ENCODE measurements at regions not wholly inside any gene's neighbourhood (a gene's known extent, or its start where the extent isn't known, plus 50 kb on each side); places are given as distances from the start of the nearest gene placed in this dataset.

DNA sequence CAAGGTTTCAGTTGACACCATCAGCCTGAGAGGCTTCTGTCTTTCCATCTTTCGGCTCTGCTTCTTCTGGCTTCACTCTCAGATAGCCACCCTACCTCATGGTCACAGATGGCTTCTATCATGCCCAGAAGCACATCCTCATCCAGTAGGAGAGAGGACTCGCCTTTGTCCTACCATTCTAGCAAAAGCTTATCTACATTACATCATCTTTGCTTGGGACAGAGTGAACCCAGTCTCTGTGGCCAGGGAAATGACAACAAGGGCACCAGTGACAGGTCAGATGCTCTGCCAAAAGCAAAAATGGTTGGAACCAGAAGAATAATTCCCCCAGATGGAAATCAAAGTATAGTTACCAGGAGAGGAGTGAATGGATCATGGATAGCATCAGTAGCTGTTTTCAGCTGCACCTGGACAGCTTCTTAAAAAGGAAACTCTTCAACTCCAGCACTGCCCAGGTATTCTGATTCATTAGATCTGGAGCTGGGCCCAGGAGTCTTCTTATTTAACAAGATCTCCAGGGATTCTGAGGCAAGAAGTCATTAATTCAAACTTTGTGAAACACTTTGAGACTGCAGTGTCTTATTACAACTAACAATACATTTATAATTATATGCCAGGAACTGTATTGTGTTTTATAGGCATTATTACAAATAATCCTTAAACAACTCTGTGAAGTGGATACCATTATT lies 257.7 kb upstream of the UBE2E3 start:
- CTCF ChIA-PET, result no interaction called here
- no peak for DNase-seq
- Histone ChIP-seq H2AFZ (ENCODE audit: low read depth) (no peak overlapping the region), H3K9me2 (no peaks in the 10 kb centered on the region), H3K9me3 (no peaks in the 10 kb centered on the region), H3K36me3 (replicated peaks in 1 of 2; ENCODE audit: control insufficient read depth in 1 of 2, insufficient read depth in 2 of 2, low read length in 1 of 2) (no peaks in the 10 kb centered on the region), H3F3A (replicated peaks; ENCODE audit: insufficient read depth) (peaks cover 4% of the 10 kb centered on the region), H3K79me2 (ENCODE audit: insufficient read depth) (no peaks in the 10 kb centered on the region), H3K9ac (no peak overlapping the region), H4K20me1 (ENCODE audit: insufficient read depth) (no peaks in the 10 kb centered on the region), H3K4me1 (ENCODE audit: control insufficient read depth in 1 of 2, insufficient read depth in 2 of 2, low read depth in 1 of 2, low read length in 1 of 2) (peaks cover 2 to 12% of the 10 kb centered on the region in 2 experiments; a peak in 2 of 4 replicates), H3K27me3 (ENCODE audit: insufficient read depth) (no peaks in the 10 kb centered on the region), H3K27ac (ENCODE audit: low read depth in 2 of 2, low read length in 1 of 2) (no peak overlapping the region), H3K4me3 (ENCODE audit: low read depth in 2 of 2, low read length in 1 of 2) (no peak overlapping the region), H3K4me2 (no peak overlapping the region)
- no peak for TF ChIP-seq GABPA (IDR thresholded peaks at IDR 0.05; ENCODE audit: low read depth)
- TF ChIP-seq, protein P1, sequence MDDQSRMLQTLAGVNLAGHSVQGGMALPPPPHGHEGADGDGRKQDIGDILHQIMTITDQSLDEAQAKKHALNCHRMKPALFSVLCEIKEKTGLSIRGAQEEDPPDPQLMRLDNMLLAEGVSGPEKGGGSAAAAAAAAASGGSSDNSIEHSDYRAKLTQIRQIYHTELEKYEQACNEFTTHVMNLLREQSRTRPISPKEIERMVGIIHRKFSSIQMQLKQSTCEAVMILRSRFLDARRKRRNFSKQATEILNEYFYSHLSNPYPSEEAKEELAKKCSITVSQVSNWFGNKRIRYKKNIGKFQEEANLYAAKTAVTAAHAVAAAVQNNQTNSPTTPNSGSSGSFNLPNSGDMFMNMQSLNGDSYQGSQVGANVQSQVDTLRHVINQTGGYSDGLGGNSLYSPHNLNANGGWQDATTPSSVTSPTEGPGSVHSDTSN (IDR thresholded peaks at IDR 0.05), result peak; percentile 15; the same call in 1 of the 2 replicates
- TF ChIP-seq, protein P2, sequence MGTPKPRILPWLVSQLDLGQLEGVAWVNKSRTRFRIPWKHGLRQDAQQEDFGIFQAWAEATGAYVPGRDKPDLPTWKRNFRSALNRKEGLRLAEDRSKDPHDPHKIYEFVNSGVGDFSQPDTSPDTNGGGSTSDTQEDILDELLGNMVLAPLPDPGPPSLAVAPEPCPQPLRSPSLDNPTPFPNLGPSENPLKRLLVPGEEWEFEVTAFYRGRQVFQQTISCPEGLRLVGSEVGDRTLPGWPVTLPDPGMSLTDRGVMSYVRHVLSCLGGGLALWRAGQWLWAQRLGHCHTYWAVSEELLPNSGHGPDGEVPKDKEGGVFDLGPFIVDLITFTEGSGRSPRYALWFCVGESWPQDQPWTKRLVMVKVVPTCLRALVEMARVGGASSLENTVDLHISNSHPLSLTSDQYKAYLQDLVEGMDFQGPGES (IDR thresholded peaks at IDR 0.05; ENCODE audit: low read depth, low read length), result no peak
- TF ChIP-seq TCF12 (IDR thresholded peaks at IDR 0.05), result peak; percentile 58
- POLR2A ChIA-PET, result no interaction called here
- WGBS (ENCODE audit: low lambda C conversion rate), result 100% methylated on average over 2 of the region's 2 CpGs

DNA sequence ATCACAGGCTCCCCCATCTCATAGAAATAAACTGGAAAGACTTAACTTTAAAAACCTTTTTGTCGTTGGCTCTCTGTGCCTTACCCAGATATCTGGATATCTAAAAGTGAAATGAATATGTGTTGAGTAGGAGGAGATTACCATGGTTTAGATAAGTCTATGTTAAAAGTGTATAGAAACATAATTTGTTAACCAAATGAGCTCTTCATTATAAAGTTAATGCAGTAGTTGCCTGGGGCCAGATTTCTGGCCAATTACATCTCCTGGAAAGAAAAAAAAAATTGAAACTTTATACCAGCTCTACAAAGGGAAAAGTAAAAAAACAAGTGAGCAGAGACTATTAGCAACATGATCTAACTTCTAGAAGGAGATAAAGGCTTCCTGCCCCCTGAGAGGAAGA lies 259.6 kb upstream of the UBE2E3 start:
- ChIA-PET CTCF (no interaction called here), POLR2A (no interaction called here)
- H3K4me2 ChIP-seq, result no peak overlapping the region
- DNase-seq, result no peak
- H3K9ac ChIP-seq, result no peak overlapping the region
- peaks cover 2 to 12% of the 10 kb centered on the region in 2 experiments; a peak in 2 of 4 replicates for H3K4me1 ChIP-seq (ENCODE audit: control insufficient read depth in 1 of 2, insufficient read depth in 2 of 2, low read depth in 1 of 2, low read length in 1 of 2)
- no peaks in the 10 kb centered on the region for H3K79me2 ChIP-seq (ENCODE audit: insufficient read depth)
- no peak overlapping the region for H2AFZ ChIP-seq (ENCODE audit: low read depth)
- H3F3A ChIP-seq (replicated peaks; ENCODE audit: insufficient read depth), result peaks cover 4% of the 10 kb centered on the region
- H3K27me3 ChIP-seq (ENCODE audit: insufficient read depth), result no peaks in the 10 kb centered on the region
- no peaks in the 10 kb centered on the region for H3K36me3 ChIP-seq (replicated peaks in 1 of 2; ENCODE audit: control insufficient read depth in 1 of 2, insufficient read depth in 2 of 2, low read length in 1 of 2)
- no peaks in the 10 kb centered on the region for H4K20me1 ChIP-seq (ENCODE audit: insufficient read depth)
- 21% methylated on average over 1 of the region's 1 CpG for WGBS (ENCODE audit: low lambda C conversion rate)
- H3K4me3 ChIP-seq (ENCODE audit: low read depth in 2 of 2, low read length in 1 of 2), result no peak overlapping the region
- H3K27ac ChIP-seq (ENCODE audit: low read depth in 2 of 2, low read length in 1 of 2), result no peak overlapping the region
- H3K9me3 ChIP-seq, result no peaks in the 10 kb centered on the region
- H3K9me2 ChIP-seq, result no peaks in the 10 kb centered on the region
- TF ChIP-seq RCOR1 (IDR thresholded peaks at IDR 0.05; ENCODE audit: low read length) (no peak), GATA2 (CRISPR knock-in tag; IDR thresholded peaks at IDR 0.05) (no peak), NFIC (IDR thresholded peaks at IDR 0.05; ENCODE audit: borderline replicate concordance) (no peak), EP300 (IDR thresholded peaks at IDR 0.05; ENCODE audit: borderline replicate concordance in 1 of 2, low read depth in 1 of 2, low read length in 1 of 2) (no peak), TCF12 (IDR thresholded peaks at IDR 0.05) (no peak), SIN3A (IDR thresholded peaks at IDR 0.05; ENCODE audit: borderline replicate concordance, low read depth, low read length) (no peak), TEAD4 (IDR thresholded peaks at IDR 0.05; ENCODE audit: borderline replicate concordance, insufficient read depth) (no peak), YY1 (IDR thresholded peaks at IDR 0.05; ENCODE audit: low read depth) (no peak), MXI1 (IDR thresholded peaks at IDR 0.05; ENCODE audit: low read depth, low read length) (no peak), FOSL2 (IDR thresholded peaks at IDR 0.05; ENCODE audit: borderline replicate concordance, low read depth) (no peak), POLR2AphosphoS5 (IDR thresholded peaks at IDR 0.05; ENCODE audit: low read depth, low read length) (no peak)
- TF ChIP-seq, protein P3, sequence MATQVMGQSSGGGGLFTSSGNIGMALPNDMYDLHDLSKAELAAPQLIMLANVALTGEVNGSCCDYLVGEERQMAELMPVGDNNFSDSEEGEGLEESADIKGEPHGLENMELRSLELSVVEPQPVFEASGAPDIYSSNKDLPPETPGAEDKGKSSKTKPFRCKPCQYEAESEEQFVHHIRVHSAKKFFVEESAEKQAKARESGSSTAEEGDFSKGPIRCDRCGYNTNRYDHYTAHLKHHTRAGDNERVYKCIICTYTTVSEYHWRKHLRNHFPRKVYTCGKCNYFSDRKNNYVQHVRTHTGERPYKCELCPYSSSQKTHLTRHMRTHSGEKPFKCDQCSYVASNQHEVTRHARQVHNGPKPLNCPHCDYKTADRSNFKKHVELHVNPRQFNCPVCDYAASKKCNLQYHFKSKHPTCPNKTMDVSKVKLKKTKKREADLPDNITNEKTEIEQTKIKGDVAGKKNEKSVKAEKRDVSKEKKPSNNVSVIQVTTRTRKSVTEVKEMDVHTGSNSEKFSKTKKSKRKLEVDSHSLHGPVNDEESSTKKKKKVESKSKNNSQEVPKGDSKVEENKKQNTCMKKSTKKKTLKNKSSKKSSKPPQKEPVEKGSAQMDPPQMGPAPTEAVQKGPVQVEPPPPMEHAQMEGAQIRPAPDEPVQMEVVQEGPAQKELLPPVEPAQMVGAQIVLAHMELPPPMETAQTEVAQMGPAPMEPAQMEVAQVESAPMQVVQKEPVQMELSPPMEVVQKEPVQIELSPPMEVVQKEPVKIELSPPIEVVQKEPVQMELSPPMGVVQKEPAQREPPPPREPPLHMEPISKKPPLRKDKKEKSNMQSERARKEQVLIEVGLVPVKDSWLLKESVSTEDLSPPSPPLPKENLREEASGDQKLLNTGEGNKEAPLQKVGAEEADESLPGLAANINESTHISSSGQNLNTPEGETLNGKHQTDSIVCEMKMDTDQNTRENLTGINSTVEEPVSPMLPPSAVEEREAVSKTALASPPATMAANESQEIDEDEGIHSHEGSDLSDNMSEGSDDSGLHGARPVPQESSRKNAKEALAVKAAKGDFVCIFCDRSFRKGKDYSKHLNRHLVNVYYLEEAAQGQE (IDR thresholded peaks at IDR 0.05; ENCODE audit: low read depth, low read length), result no peak
- TF ChIP-seq, protein P4, sequence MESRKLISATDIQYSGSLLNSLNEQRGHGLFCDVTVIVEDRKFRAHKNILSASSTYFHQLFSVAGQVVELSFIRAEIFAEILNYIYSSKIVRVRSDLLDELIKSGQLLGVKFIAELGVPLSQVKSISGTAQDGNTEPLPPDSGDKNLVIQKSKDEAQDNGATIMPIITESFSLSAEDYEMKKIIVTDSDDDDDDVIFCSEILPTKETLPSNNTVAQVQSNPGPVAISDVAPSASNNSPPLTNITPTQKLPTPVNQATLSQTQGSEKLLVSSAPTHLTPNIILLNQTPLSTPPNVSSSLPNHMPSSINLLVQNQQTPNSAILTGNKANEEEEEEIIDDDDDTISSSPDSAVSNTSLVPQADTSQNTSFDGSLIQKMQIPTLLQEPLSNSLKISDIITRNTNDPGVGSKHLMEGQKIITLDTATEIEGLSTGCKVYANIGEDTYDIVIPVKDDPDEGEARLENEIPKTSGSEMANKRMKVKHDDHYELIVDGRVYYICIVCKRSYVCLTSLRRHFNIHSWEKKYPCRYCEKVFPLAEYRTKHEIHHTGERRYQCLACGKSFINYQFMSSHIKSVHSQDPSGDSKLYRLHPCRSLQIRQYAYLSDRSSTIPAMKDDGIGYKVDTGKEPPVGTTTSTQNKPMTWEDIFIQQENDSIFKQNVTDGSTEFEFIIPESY (IDR thresholded peaks at IDR 0.05; ENCODE audit: borderline replicate concordance, low read depth), result no peak
- TF ChIP-seq, protein P5, sequence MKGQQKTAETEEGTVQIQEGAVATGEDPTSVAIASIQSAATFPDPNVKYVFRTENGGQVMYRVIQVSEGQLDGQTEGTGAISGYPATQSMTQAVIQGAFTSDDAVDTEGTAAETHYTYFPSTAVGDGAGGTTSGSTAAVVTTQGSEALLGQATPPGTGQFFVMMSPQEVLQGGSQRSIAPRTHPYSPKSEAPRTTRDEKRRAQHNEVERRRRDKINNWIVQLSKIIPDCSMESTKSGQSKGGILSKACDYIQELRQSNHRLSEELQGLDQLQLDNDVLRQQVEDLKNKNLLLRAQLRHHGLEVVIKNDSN (IDR thresholded peaks at IDR 0.05; ENCODE audit: borderline replicate concordance, low read depth), result no peak
- TF ChIP-seq, protein P1 (IDR thresholded peaks at IDR 0.05), result no peak

All from SK-N-SH (cell line).